Adrenal gland (tissue), 9 donors: ENCODE measurements at regions not wholly inside any gene's neighbourhood (a gene's known extent, or its start where the extent isn't known, plus 50 kb on each side); places are given as distances from the start of the nearest gene placed in this dataset.

Experiments used
- DNase-seq, 7 donors: peaks; one replicate each; pipeline ENCODE4 v3.0.0-alpha.2; 2019 to 2020
- H3K27ac ChIP-seq, 5 donors: fragments of 200-600 bp; sonication (generic) in 4 of 5; 1 replicate in 3 of 5; 2 replicates in 2 of 5; pipeline versions ENCODE4 v1.5.1 to v1.8.0; 2016 to 2020; ENCODE audit warnings: mild to moderate bottlenecking in 1 of 5
- H3K27me3 ChIP-seq: fragments of 200-600 bp; 2 replicates; pipeline ENCODE4 v1.8.0; 2021
- H3K36me3 ChIP-seq, 2 donors: fragments of 200-600 bp; replicated peaks in 1 of 2; 1 replicate in 1 of 2; 2 replicates in 1 of 2; pipeline versions ENCODE4 v1.5.1 to v1.8.0; 2018 to 2022
- H3K4me1 ChIP-seq, 2 donors: fragments of 200-600 bp; replicated peaks in 1 of 2; 1 replicate in 1 of 2; 2 replicates in 1 of 2; pipeline versions ENCODE4 v1.5.1 to v1.8.0; 2018 to 2021
- H3K4me3 ChIP-seq, 4 donors: fragments of 200-600 bp; sonication (generic) in 3 of 4; one replicate each; pipeline ENCODE4 v1.5.1; 2016 to 2018
- H3K9me3 ChIP-seq, 3 donors: fragments of 200-600 bp; sonication (generic) in 1 of 3; replicated peaks in 1 of 3; 1 replicate in 2 of 3; 2 replicates in 1 of 3; pipeline versions ENCODE4 v1.5.1 to v1.8.0; 2016 to 2021
- CTCF ChIP-seq, 6 experiments: fragments of 450-650 bp in 4 of 6; fragments of 200-600 bp in 2 of 6; sonication (generic) in 1 of 6; IDR thresholded peaks; 1 replicate in 5 of 6; 2 replicates in 1 of 6; pipeline versions ENCODE4 v1.5.1 to v1.8.0; 2016 to 2021; ENCODE audit warnings: antibody characterized with exemption in 6 of 6, mild to moderate bottlenecking in 2 of 6, moderate library complexity in 1 of 6
- POLR2A ChIP-seq, 2 donors: fragments of 450-650 bp; IDR thresholded peaks; one replicate each; pipeline ENCODE4 v1.6.1; 2017; ENCODE audit warnings: antibody characterized with exemption in 2 of 2, mild to moderate bottlenecking in 2 of 2, moderate library complexity in 1 of 2
- WGBS, 4 donors: extraction: QIAGEN DNeasy Blood & Tissue Kit in 2 of 4; methylation state at CpG; one replicate each; pipeline versions ENCODE4 v1.1.5 to v1.1.7; 2013 to 2017; 5-methylcytosine and 5-hydroxymethylcytosine counted together
- intact Hi-C, 2 donors: fragments of 100-400 bp; cut with DNase I; formaldehyde crosslinking; loops; one replicate each; pipeline versions ENCODE4 v1.14.1 to v1.15.0; 2022 to 2023
- small RNA-seq, 2 donors: library from RNA; depleted of rRNA; stranded (forward); fragments of <200 nt; gene quantifications; one replicate each; pipeline ENCODE3, GENCODE V24; 2016
- donor health status: healthy with polysubstance abuse.
- donor health status: Bipolar disorder and iron deficiency.
- donor health status: DM: yes; HTN: yes; CAD: no.
- donor health status: DM: no; HTN: no; CAD: no.
- donor health status: DM: no; HTN: no; CAD: no.

GRCh38 chr12:9260931-9261330 lies 52.7 kb upstream of the PZP start:
- Histone ChIP-seq H3K9me3 (no peaks in the 10 kb centered on the region), H3K36me3 (no peaks in the 10 kb centered on the region), H3K27me3 (no peaks in the 10 kb centered on the region), H3K27ac (no peak overlapping the region), H3K4me1 (no peaks in the 10 kb centered on the region), H3K4me3 (no peak overlapping the region)
- no peak for TF ChIP-seq CTCF (IDR thresholded peaks at IDR 0.05)
- intact Hi-C loops = no loop called here
- DNase-seq = no peak

DNA sequence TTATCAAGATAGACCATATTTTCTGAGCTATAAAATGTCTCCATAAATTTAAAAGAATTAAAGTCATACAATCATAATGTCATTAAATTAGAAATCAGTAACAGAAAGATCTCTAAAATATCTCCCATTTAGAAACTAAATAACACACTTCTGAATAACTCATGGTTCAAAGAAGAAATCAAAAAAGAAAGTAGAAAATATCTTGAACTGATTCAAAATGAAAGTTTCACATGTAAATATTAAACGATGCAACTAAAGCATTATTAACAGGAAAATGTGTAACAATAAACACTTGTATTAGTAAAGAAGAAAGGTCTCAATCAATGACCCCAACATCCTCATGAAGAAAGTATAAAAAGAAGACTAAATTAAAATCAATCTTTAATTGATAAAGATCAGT lies 50.5 kb upstream of the PZP start:
- TF ChIP-seq CTCF (IDR thresholded peaks at IDR 0.05) = no peak
- TF ChIP-seq POLR2A (IDR thresholded peaks at IDR 0.05) = no peak
- WGBS, 4 donors = 73 to 85% (median 79%) methylated on average over 1 of the region's 1 CpG
- no peak overlapping the region for H3K4me3 ChIP-seq
- no peak overlapping the region for H3K27ac ChIP-seq
- no peaks in the 10 kb centered on the region for H3K4me1 ChIP-seq
- H3K9me3 ChIP-seq = no peaks in the 10 kb centered on the region
- intact Hi-C loops = no loop called here
- no peaks in the 10 kb centered on the region for H3K36me3 ChIP-seq
- no peaks in the 10 kb centered on the region for H3K27me3 ChIP-seq
- DNase-seq = no peak

Small RNA genes lying in the stretch of these regions (small RNA-seq; reads per million reads assigned to genes)
- 0 reads per million in 2 donors for gene RF00072
